Pons (tissue), 1 donor: ENCODE measurements at regions not wholly inside any gene's neighbourhood (a gene's known extent, or its start where the extent isn't known, plus 50 kb on each side); places are given as distances from the start of the nearest gene placed in this dataset.
"Not testable (repeated sequence)": the region's sequence is repeated elsewhere in the genome, so short reads cannot be mapped to it uniquely, and the experiment has no call there.

ENCODE experiments used
- DNase-seq: peaks from one replicate; pipeline ENCODE4 v3.0.0-alpha.2; 2016; ENCODE audit warnings: low spot score

- DNase-seq, result no peak
Observed at GRCh38 chr4:20196476-20196875, 55.2 kb upstream of the SLIT2 start.

- DNase-seq, result no peak
Observed at GRCh38 chr4:20195071-20195885, 56.4 kb upstream of the SLIT2 start.

GRCh38 chr4:20194123-20195013 is 57.3 kb upstream of the SLIT2 start:
- no peak for DNase-seq

- DNase-seq, result no peak
Observed at GRCh38 chr4:20193141-20193936, 58.4 kb upstream of the SLIT2 start.

GRCh38 chr4:20192736-20193135 is 59.0 kb upstream of the SLIT2 start:
- no peak for DNase-seq

GRCh38 chr4:20185103-20185502 is 66.6 kb upstream of the SLIT2 start:
- no peak for DNase-seq

GRCh38 chr4:20183131-20183530 is 68.6 kb upstream of the SLIT2 start:
- not testable (repeated sequence) for DNase-seq

GRCh38 chr4:20181926-20182325 is 69.8 kb upstream of the SLIT2 start:
- no peak for DNase-seq

GRCh38 chr4:20180509-20180908 is 71.2 kb upstream of the SLIT2 start:
- no peak for DNase-seq

GRCh38 chr4:20178902-20179576 is 72.7 kb upstream of the SLIT2 start:
- no peak for DNase-seq

- no peak for DNase-seq
Observed at GRCh38 chr4:20176881-20177280, 74.8 kb upstream of the SLIT2 start.

GRCh38 chr4:20172070-20172760 is 79.5 kb upstream of the SLIT2 start:
- DNase-seq, result no peak

- DNase-seq, result no peak
Observed at GRCh38 chr4:20166544-20166943, 85.2 kb upstream of the SLIT2 start.

GRCh38 chr4:20159516-20159915 is 92.2 kb upstream of the SLIT2 start:
- peak; percentile 7 for DNase-seq

- no peak for DNase-seq
Observed at GRCh38 chr4:20158195-20158594, 93.5 kb upstream of the SLIT2 start.

GRCh38 chr4:20151436-20151835 is 100.3 kb upstream of the SLIT2 start:
- no peak for DNase-seq

GRCh38 chr4:20149143-20149542 is 102.6 kb upstream of the SLIT2 start:
- not testable (repeated sequence) for DNase-seq

GRCh38 chr4:20137176-20137575 is 114.5 kb upstream of the SLIT2 start:
- DNase-seq, result no peak

GRCh38 chr4:20127626-20128025 is 124.1 kb upstream of the SLIT2 start:
- no peak for DNase-seq

- DNase-seq, result no peak
Observed at GRCh38 chr4:20126906-20127305, 124.8 kb upstream of the SLIT2 start.
